Nephron (organoid): ENCODE measurements at regions not wholly inside any gene's neighbourhood (a gene's known extent, or its start where the extent isn't known, plus 50 kb on each side); places are given as distances from the start of the nearest gene placed in this dataset.

ENCODE experiments used
- H3K27ac Mint-ChIP-seq, 3 experiments: 2 replicates each; pipeline ENCODE4 v1.8.0; 2020; ENCODE audit warnings: mixed read lengths in 3 of 3, mild to moderate bottlenecking in 2 of 3, moderate library complexity in 1 of 3
- H3K27me3 Mint-ChIP-seq: 2 replicates; pipeline ENCODE4 v1.8.0; 2021; ENCODE audit warnings: low read depth, mild to moderate bottlenecking, moderate library complexity, mixed read lengths
- H3K36me3 Mint-ChIP-seq: 2 replicates; pipeline ENCODE4 v1.8.0; 2020; ENCODE audit warnings: low read depth, mixed read lengths
- H3K4me1 Mint-ChIP-seq: 2 replicates; pipeline ENCODE4 v1.8.0; 2020; ENCODE audit warnings: mixed read lengths
- H3K4me3 Mint-ChIP-seq, 3 experiments: 2 replicates each; pipeline ENCODE4 v1.8.0; 2020; ENCODE audit warnings: mild to moderate bottlenecking in 3 of 3, mixed read lengths in 3 of 3, moderate library complexity in 2 of 3
- H3K9me3 Mint-ChIP-seq: 2 replicates; pipeline ENCODE4 v1.8.0; 2020; ENCODE audit warnings: mixed read lengths
- CTCF ChIP-seq, 3 experiments: fragments of 200-600 bp; sonication (generic); IDR thresholded peaks; one replicate each; pipeline ENCODE4 v1.5.0; 2021; ENCODE audit warnings: antibody characterized with exemption in 3 of 3; ENCODE audit not compliant: unreplicated experiment in 3 of 3

DNA sequence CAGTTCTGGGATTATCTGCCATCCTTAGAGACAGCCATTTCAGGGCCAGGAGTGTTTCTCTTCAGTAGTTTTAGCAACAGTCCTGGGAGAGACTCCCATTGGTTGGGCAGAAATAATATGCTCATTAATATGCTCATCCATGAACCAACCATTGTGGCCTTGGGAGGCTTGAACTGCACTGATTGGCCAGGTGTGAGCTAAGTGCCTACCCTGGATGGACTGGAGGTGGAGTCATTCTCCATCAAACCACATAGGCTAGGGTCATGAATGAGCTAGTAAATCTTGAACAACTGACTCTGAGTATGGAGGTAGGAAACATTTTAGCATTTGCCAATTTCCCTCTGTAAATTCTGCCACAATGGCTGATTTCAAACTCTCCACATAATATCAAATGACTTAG is 70.2 kb upstream of the ZFP64 start:
- Mint-ChIP-seq H3K4me1 (peaks cover 35% of the 10 kb centered on the region), H3K27me3 (no peaks in the 10 kb centered on the region), H3K9me3 (peaks cover 14% of the 10 kb centered on the region), H3K36me3 (no peaks in the 10 kb centered on the region), H3K27ac (no peak overlapping the region), H3K4me3 (no peak overlapping the region)
- no peak for TF ChIP-seq CTCF (IDR thresholded peaks at IDR 0.05; ENCODE audit: unreplicated experiment in 3 of 3)

GRCh38 chr20:52259295-52259694 is 67.7 kb upstream of the ZFP64 start:
- peaks cover 21% of the 10 kb centered on the region for H3K9me3 Mint-ChIP-seq
- H3K4me1 Mint-ChIP-seq = peaks cover 19% of the 10 kb centered on the region
- H3K36me3 Mint-ChIP-seq = no peaks in the 10 kb centered on the region
- no peaks in the 10 kb centered on the region for H3K27me3 Mint-ChIP-seq
- no peak overlapping the region for H3K4me3 Mint-ChIP-seq
- TF ChIP-seq CTCF (IDR thresholded peaks at IDR 0.05; ENCODE audit: unreplicated experiment in 3 of 3) = no peak
- H3K27ac Mint-ChIP-seq = peak overlapping the region in 2 of 3 experiments; percentile 2 to 39

DNA sequence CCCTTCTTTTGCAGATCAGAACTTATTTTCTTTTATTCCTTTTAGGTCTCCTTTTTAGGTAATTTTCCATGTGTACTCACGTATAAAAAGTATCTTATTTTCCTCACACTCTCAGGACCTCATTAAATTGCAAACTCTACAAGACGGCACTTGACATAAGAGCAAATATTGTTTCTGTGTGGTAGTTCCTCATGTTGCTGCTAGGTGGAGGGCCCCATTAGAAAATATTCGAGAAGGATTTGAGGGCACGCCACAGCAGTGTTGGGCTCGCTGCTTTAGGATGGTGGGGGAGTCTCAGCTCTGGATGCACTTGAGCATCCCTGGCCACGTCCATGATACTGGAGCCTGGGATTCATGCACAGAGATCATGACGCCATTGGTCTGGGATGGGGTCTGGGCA is 64.9 kb upstream of the ZFP64 start:
- Mint-ChIP-seq H3K27me3 (no peaks in the 10 kb centered on the region), H3K4me3 (no peak overlapping the region), H3K4me1 (peaks cover 5% of the 10 kb centered on the region), H3K36me3 (no peaks in the 10 kb centered on the region), H3K27ac (no peak overlapping the region), H3K9me3 (peaks cover 22% of the 10 kb centered on the region)
- TF ChIP-seq CTCF (IDR thresholded peaks at IDR 0.05; ENCODE audit: unreplicated experiment in 3 of 3) = no peak

- Mint-ChIP-seq H3K27me3 (no peaks in the 10 kb centered on the region), H3K36me3 (no peaks in the 10 kb centered on the region), H3K27ac (peak overlapping the region in 2 of 3 experiments; percentile 3 to 9), H3K4me1 (no peaks in the 10 kb centered on the region), H3K9me3 (peaks cover 19% of the 10 kb centered on the region), H3K4me3 (no peak overlapping the region)
- no peak for TF ChIP-seq CTCF (IDR thresholded peaks at IDR 0.05; ENCODE audit: unreplicated experiment in 3 of 3)
Measured at GRCh38 chr20:52252664-52253063, 61.1 kb upstream of the ZFP64 start.

- no peaks in the 10 kb centered on the region for H3K27me3 Mint-ChIP-seq
- no peaks in the 10 kb centered on the region for H3K36me3 Mint-ChIP-seq
- peaks cover 18% of the 10 kb centered on the region for H3K9me3 Mint-ChIP-seq
Measured at GRCh38 chr20:52251827-52252226, 60.2 kb upstream of the ZFP64 start.

More at GRCh38 chr20:52251827-52252226, 60.2 kb upstream of the ZFP64 start:
- TF ChIP-seq CTCF (IDR thresholded peaks at IDR 0.05; ENCODE audit: unreplicated experiment in 3 of 3) = no peak
- Mint-ChIP-seq H3K4me3 (no peak overlapping the region), H3K27ac (no peak overlapping the region), H3K4me1 (no peaks in the 10 kb centered on the region)
